UCSD-AML1 (cell line): ENCODE measurements at regions not wholly inside any gene's neighbourhood (a gene's known extent, or its start where the extent isn't known, plus 50 kb on each side); places are given as distances from the start of the nearest gene placed in this dataset.
"Not testable (repeated sequence)": the region's sequence is repeated elsewhere in the genome, so short reads cannot be mapped to it uniquely, and the experiment has no call there.

ENCODE experiments used
- DNase-seq: peaks from one replicate; lab custom pipeline; 2025; ENCODE audit not compliant: unreplicated experiment; lab: John Stamatoyannopoulos, UW

- no peak for DNase-seq
Observed at GRCh38 chr10:42883993-42884983, 101.7 kb downstream of the BMS1 start.

- no peak for DNase-seq
Observed at GRCh38 chr10:42885491-42886270, 103.1 kb downstream of the BMS1 start.

DNA sequence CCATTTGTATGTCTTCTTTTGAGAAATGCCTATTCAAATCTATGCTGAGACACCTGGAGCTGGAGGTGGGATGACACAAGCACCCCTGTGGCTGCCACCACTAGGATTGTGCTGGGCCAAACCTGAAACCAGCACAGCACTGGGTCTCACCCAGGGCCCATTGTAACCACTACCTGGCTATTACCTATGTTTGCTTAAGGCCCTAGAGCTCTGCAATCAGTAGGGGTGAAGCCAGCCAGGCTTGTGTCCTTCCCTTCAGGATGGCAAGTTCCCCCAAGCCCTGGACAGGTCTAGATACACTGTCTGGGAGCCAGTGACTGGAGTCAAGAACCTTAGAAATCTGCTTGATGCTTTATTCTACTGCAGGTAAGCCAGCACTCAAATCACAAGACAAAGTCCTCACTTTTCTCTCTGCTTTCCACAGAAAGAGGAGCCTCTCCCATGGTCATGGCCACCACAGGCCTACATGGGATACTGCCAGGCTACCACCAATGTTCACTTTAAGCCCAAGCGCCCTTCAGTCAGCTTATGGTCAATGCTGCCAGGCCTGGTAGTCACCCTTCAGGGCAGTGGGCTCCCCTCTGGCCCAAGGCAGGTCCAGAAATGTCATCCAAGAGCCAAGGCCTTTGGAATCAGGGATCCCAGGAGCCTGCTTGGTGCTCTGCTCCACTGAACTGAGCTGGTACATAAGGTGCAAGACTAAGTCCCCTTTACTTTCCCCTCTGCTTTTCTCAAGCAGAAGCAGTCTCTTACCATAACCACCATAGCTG, 105.3 kb downstream of the BMS1 start:
- no peak for DNase-seq

- DNase-seq = no peak
Observed at GRCh38 chr10:42888504-42889095, 106.0 kb downstream of the BMS1 start.

DNA sequence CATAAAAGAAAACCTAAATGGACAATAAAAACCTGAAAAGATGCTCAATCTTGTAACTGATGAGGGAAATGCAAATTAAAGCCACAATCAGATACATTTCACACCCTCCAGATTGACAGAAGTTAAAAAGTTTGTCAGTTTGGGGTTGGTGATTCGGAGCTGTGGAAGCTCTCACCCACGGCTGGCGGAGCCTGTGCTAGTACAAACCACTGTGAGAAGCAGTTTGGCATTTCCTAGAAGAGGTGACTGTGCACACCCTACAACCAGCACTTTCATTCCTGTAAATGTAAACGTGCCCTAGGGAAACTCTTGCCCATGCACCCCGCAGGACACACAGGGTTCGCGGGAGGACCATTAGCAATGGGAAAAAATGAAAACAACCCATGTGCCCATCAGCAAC, 114.1 kb downstream of the BMS1 start:
- DNase-seq = no peak

GRCh38 chr10:42898037-42898960, 115.7 kb downstream of the BMS1 start:
- no peak for DNase-seq

DNA sequence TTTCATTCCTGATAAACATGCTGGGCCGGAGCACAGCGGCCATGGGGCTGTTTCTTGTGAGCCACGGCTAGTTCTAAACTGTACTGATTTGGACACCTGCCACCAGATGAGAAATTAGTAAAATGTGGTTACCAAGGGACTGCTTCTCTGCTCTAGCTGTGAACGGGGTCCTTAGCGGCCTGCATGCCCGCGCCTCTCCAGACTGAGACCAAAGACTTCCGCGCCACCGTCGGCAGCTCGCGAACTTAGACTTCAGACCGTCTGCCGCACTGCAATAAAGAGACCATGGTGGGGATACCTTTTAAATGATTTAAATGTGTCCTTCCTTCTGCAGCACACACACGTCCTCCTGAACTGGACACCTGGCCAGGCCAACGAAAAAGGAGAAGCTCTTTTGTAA, 116.4 kb downstream of the BMS1 start:
- no peak for DNase-seq

- DNase-seq = not testable (repeated sequence)
Observed at GRCh38 chr10:42900346-42900745, 117.8 kb downstream of the BMS1 start.

DNA sequence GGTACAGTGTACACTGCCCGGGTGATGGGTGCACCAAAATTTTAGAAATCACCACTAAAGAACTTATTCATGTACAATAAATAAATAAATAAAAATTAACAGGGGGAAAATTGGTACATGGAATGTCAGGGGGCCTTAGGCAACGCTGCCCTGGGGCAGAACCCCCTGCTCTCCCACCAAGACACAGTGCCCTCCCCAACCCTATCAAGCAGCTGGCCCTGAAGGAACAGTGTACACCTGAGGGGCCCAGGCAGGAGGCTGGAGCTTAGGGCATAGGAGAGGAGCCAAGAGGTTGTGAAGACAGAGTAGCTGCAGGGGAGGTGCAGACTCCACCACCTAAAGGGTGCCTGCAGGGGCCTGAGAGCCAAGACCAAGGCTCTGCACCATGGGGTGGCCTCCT, 128.8 kb downstream of the BMS1 start:
- DNase-seq = no peak

DNA sequence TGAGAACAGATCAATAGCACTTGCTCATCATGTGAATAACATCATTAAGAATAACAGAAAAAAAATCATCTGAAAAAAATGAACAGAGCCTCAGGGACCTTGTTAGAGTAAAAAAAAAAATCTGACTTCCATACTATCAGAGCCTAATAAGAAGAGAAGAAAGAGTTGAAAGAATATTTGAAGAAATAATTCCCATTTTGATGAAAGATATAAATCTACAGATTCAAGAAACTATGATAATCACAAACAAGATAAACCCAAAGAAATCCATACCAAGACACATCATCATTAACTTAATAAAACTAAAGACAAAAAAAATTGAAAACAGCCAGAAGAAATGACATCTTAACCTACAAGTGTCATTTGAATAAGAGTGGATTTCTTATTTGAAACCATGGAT, 134.4 kb downstream of the BMS1 start:
- DNase-seq = no peak

GRCh38 chr10:42917821-42918220, 135.2 kb downstream of the BMS1 start:
- DNase-seq = no peak

DNA sequence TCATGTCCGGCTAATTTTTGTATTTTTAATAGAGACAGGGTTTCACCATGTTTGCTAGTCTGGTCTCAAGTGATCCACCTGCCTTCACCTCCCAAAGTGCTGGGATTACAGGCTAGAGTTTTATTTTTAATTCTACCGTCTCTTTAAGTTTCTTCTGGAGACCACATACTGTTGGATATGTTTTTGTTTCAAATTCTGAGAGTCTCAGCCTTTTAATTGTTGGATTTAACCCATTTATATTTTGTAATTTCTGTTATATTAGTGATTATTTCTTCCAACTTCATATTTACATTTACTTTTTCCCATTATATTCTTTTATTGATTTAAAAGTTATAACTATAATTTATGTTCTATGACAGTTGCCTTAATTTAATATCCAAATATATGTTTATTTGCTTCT, 139.4 kb downstream of the BMS1 start:
- DNase-seq = no peak

GRCh38 chr10:42924484-42924883, 141.9 kb downstream of the BMS1 start:
- no peak for DNase-seq

- no peak for DNase-seq
Observed at GRCh38 chr10:42926843-42927242, 144.2 kb downstream of the BMS1 start.

DNA sequence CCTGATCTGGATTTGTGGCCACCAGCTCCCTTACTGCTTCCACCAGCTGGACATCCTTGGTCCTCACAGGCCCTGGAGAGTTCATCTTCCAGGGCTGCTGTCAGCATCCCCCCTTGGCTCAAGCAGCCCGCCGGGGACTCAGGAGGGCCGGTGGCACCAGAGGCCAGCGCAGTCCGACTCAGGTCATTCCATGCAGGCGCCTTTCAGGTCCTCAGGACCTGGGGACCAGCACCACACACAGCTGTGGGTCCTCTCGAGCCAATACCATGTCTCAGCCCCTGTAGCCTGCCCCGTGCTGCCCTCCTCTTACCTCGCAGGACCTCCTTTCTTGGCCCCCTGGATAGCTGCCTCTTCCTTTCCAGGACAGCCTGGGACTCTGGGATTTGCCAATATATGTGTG, 145.5 kb downstream of the BMS1 start:
- no peak for DNase-seq

- no peak for DNase-seq
Observed at GRCh38 chr10:42929236-42929635, 146.6 kb downstream of the BMS1 start.

DNA sequence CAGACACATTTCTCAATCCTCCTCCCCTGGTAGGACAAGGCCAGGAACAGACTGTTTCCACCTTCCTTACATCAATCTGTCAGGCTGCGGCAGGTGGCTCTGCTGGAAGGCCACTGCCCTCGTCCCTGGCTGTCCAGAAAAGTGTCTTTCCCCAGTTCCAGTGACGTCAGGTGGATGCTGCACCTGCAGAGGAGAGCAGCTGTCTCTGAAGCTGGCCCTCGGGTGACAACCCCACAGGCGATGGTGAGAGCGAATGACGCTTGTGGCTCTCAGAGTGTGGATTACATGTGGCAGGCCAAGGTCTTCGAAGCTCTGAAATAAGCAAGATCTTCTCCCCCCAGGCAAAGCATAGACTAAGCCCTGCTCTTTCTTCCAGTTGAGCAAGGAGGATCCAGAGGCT, 146.9 kb upstream of the RET start:
- no peak for DNase-seq

- no peak for DNase-seq
Observed at GRCh38 chr10:42930516-42931192, 146.2 kb upstream of the RET start.

GRCh38 chr10:42932116-42932515, 144.8 kb upstream of the RET start:
- DNase-seq = no peak
